Suprapubic skin (tissue), 4 donors: ENCODE measurements at regions not wholly inside any gene's neighbourhood (a gene's known extent, or its start where the extent isn't known, plus 50 kb on each side); places are given as distances from the start of the nearest gene placed in this dataset.

Experiments
- POLR2A ChIP-seq, 2 donors: fragments of 450-650 bp; IDR thresholded peaks; one replicate each; pipeline ENCODE4 v1.6.1; 2017; ENCODE audit warnings: antibody characterized with exemption in 2 of 2, mild to moderate bottlenecking in 2 of 2, moderate library complexity in 2 of 2
- POLR2AphosphoS5 ChIP-seq, 3 donors: sonication (generic); formaldehyde crosslinking; IDR thresholded peaks; one replicate each; pipeline ENCODE4 v1.6.1; 2017; ENCODE audit warnings: antibody characterized with exemption in 3 of 3
- TF ChIP-seq, protein P1 (sequence below), 2 donors: fragments of 200-600 bp in 1 of 2; fragments of 450-650 bp in 1 of 2; sonication (generic) in 1 of 2; IDR thresholded peaks; one replicate each; pipeline ENCODE4 v1.5.1; 2016 to 2019; ENCODE audit warnings: antibody characterized with exemption in 2 of 2, mild to moderate bottlenecking in 1 of 2, moderate library complexity in 1 of 2

- TF ChIP-seq, protein P1, sequence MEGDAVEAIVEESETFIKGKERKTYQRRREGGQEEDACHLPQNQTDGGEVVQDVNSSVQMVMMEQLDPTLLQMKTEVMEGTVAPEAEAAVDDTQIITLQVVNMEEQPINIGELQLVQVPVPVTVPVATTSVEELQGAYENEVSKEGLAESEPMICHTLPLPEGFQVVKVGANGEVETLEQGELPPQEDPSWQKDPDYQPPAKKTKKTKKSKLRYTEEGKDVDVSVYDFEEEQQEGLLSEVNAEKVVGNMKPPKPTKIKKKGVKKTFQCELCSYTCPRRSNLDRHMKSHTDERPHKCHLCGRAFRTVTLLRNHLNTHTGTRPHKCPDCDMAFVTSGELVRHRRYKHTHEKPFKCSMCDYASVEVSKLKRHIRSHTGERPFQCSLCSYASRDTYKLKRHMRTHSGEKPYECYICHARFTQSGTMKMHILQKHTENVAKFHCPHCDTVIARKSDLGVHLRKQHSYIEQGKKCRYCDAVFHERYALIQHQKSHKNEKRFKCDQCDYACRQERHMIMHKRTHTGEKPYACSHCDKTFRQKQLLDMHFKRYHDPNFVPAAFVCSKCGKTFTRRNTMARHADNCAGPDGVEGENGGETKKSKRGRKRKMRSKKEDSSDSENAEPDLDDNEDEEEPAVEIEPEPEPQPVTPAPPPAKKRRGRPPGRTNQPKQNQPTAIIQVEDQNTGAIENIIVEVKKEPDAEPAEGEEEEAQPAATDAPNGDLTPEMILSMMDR (IDR thresholded peaks at IDR 0.05) = no peak
- TF ChIP-seq POLR2AphosphoS5 (IDR thresholded peaks at IDR 0.05) (no peak), POLR2A (IDR thresholded peaks at IDR 0.05) (no peak)
Observed at GRCh38 chr22:49087198-49087597, 740.5 kb downstream of the BRD1 start.
